ENCODE measurements at regions not wholly inside any gene's neighbourhood (a gene's known extent, or its start where the extent isn't known, plus 50 kb on each side); places are given as distances from the start of the nearest gene placed in this dataset.

- TF ChIP-seq GATA2 (IDR thresholded peaks at IDR 0.05; ENCODE audit: low read depth, low read length) (no peak), GATA3 (IDR thresholded peaks at IDR 0.05; ENCODE audit: low read depth, low read length) (no peak)
These were observed 673.0 kb upstream of the LMO3 start for GRCh38 chr12:17278946-17279345.
